ENCODE measurements at regions not wholly inside any gene's neighbourhood (a gene's known extent, or its start where the extent isn't known, plus 50 kb on each side); places are given as distances from the start of the nearest gene placed in this dataset.

DNA sequence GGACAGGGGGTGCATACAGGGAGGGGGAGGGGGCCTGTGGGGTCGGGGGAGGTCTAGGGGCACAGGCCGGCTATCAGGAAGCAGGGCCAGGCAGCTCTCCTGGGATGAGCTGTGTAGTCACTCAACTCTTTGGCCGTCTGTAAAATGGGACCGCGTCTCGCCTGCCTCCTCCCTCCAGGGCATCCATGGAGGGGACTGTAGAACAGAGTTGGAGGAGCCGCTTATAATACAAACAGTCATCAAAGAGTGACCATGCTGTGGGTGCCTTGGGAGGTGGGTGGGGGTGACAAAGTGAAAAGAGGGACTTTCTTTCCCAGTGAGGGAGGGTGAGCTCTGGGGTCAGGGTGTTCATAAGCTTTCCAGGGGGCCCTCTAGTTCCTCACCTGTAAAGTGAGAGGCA, 169.6 kb upstream of the HAAO start:
- no peak for TF ChIP-seq EZH2 (IDR thresholded peaks at IDR 0.05; ENCODE audit: low read length)
- TF ChIP-seq, protein P1, sequence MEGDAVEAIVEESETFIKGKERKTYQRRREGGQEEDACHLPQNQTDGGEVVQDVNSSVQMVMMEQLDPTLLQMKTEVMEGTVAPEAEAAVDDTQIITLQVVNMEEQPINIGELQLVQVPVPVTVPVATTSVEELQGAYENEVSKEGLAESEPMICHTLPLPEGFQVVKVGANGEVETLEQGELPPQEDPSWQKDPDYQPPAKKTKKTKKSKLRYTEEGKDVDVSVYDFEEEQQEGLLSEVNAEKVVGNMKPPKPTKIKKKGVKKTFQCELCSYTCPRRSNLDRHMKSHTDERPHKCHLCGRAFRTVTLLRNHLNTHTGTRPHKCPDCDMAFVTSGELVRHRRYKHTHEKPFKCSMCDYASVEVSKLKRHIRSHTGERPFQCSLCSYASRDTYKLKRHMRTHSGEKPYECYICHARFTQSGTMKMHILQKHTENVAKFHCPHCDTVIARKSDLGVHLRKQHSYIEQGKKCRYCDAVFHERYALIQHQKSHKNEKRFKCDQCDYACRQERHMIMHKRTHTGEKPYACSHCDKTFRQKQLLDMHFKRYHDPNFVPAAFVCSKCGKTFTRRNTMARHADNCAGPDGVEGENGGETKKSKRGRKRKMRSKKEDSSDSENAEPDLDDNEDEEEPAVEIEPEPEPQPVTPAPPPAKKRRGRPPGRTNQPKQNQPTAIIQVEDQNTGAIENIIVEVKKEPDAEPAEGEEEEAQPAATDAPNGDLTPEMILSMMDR (optimal IDR thresholded peaks at IDR 0.05 in 1 of 3, IDR thresholded peaks at IDR 0.05 in 1 of 3, conservative IDR thresholded peaks at IDR 0.05 in 1 of 3; ENCODE audit: extremely low read depth in 1 of 3, insufficient read depth in 2 of 3, low read length in 3 of 3), result no peak

Data from keratinocyte (primary cell).